ENCODE measurements at regions not wholly inside any gene's neighbourhood (a gene's known extent, or its start where the extent isn't known, plus 50 kb on each side); places are given as distances from the start of the nearest gene placed in this dataset.

DNA sequence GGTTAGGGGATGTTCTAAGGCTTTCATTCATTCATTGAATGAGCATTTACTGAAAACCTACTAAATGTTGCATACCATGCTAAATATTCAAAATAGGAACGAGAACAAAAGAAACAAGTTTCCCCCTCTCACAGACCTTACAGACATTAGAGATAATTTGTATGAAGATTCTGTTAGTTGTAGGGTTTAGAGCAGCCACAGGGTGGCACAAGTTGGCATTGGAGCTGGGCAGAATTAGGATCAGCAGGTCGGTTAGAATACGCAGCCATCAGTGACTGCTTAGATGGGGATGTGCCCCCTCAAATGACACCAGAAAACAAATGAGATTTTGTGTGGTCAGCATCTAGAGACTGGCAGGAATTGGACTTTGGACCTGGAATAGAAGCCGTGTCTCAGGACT is 166.3 kb upstream of the DAAM1 start:
- TF ChIP-seq, protein P1, sequence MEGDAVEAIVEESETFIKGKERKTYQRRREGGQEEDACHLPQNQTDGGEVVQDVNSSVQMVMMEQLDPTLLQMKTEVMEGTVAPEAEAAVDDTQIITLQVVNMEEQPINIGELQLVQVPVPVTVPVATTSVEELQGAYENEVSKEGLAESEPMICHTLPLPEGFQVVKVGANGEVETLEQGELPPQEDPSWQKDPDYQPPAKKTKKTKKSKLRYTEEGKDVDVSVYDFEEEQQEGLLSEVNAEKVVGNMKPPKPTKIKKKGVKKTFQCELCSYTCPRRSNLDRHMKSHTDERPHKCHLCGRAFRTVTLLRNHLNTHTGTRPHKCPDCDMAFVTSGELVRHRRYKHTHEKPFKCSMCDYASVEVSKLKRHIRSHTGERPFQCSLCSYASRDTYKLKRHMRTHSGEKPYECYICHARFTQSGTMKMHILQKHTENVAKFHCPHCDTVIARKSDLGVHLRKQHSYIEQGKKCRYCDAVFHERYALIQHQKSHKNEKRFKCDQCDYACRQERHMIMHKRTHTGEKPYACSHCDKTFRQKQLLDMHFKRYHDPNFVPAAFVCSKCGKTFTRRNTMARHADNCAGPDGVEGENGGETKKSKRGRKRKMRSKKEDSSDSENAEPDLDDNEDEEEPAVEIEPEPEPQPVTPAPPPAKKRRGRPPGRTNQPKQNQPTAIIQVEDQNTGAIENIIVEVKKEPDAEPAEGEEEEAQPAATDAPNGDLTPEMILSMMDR (IDR thresholded peaks at IDR 0.05; ENCODE audit: poor library complexity, severe bottlenecking) = no peak
- no peak for TF ChIP-seq POLR2AphosphoS5 (IDR thresholded peaks at IDR 0.05)
- TF ChIP-seq, protein P2, sequence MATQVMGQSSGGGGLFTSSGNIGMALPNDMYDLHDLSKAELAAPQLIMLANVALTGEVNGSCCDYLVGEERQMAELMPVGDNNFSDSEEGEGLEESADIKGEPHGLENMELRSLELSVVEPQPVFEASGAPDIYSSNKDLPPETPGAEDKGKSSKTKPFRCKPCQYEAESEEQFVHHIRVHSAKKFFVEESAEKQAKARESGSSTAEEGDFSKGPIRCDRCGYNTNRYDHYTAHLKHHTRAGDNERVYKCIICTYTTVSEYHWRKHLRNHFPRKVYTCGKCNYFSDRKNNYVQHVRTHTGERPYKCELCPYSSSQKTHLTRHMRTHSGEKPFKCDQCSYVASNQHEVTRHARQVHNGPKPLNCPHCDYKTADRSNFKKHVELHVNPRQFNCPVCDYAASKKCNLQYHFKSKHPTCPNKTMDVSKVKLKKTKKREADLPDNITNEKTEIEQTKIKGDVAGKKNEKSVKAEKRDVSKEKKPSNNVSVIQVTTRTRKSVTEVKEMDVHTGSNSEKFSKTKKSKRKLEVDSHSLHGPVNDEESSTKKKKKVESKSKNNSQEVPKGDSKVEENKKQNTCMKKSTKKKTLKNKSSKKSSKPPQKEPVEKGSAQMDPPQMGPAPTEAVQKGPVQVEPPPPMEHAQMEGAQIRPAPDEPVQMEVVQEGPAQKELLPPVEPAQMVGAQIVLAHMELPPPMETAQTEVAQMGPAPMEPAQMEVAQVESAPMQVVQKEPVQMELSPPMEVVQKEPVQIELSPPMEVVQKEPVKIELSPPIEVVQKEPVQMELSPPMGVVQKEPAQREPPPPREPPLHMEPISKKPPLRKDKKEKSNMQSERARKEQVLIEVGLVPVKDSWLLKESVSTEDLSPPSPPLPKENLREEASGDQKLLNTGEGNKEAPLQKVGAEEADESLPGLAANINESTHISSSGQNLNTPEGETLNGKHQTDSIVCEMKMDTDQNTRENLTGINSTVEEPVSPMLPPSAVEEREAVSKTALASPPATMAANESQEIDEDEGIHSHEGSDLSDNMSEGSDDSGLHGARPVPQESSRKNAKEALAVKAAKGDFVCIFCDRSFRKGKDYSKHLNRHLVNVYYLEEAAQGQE (IDR thresholded peaks at IDR 0.05; ENCODE audit: borderline replicate concordance) = no peak
